ENCODE measurements at regions not wholly inside any gene's neighbourhood (a gene's known extent, or its start where the extent isn't known, plus 50 kb on each side); places are given as distances from the start of the nearest gene placed in this dataset.
A peak's percentile ranks its signal among the peaks of the same experiment; 100 is the strongest.

DNA sequence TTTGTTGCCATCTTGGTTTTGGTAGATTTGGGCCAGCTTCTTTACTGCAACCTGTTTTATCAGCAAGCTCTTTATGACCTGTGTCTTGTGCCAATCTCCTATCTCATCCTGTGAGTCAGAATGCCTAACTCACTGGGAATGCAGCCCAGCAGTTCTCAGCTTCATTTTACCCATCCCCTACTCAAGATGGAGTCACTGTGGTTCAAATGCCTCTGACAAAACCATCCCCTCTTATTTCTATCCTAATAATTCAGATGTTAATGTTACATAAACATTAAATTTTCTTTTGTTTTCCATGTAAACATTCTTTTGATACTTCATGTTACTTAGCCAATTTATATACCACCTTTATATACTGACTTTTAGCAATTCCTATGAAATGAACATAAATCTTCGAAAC, 746.3 kb downstream of the CDH18 start:
- TF ChIP-seq, protein P1, sequence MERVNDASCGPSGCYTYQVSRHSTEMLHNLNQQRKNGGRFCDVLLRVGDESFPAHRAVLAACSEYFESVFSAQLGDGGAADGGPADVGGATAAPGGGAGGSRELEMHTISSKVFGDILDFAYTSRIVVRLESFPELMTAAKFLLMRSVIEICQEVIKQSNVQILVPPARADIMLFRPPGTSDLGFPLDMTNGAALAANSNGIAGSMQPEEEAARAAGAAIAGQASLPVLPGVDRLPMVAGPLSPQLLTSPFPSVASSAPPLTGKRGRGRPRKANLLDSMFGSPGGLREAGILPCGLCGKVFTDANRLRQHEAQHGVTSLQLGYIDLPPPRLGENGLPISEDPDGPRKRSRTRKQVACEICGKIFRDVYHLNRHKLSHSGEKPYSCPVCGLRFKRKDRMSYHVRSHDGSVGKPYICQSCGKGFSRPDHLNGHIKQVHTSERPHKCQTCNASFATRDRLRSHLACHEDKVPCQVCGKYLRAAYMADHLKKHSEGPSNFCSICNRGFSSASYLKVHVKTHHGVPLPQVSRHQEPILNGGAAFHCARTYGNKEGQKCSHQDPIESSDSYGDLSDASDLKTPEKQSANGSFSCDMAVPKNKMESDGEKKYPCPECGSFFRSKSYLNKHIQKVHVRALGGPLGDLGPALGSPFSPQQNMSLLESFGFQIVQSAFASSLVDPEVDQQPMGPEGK (CRISPR knock-in tag; IDR thresholded peaks at IDR 0.05; ENCODE audit: borderline replicate concordance), result no peak; the same call in 1 of the 2 replicates
- TF ChIP-seq ZNF8 (CRISPR knock-in tag; IDR thresholded peaks at IDR 0.05), result no peak
- TF ChIP-seq ZNF565 (CRISPR knock-in tag; conservative IDR thresholded peaks at IDR 0.05; ENCODE audit: low read depth), result no peak
- TF ChIP-seq, protein P2, sequence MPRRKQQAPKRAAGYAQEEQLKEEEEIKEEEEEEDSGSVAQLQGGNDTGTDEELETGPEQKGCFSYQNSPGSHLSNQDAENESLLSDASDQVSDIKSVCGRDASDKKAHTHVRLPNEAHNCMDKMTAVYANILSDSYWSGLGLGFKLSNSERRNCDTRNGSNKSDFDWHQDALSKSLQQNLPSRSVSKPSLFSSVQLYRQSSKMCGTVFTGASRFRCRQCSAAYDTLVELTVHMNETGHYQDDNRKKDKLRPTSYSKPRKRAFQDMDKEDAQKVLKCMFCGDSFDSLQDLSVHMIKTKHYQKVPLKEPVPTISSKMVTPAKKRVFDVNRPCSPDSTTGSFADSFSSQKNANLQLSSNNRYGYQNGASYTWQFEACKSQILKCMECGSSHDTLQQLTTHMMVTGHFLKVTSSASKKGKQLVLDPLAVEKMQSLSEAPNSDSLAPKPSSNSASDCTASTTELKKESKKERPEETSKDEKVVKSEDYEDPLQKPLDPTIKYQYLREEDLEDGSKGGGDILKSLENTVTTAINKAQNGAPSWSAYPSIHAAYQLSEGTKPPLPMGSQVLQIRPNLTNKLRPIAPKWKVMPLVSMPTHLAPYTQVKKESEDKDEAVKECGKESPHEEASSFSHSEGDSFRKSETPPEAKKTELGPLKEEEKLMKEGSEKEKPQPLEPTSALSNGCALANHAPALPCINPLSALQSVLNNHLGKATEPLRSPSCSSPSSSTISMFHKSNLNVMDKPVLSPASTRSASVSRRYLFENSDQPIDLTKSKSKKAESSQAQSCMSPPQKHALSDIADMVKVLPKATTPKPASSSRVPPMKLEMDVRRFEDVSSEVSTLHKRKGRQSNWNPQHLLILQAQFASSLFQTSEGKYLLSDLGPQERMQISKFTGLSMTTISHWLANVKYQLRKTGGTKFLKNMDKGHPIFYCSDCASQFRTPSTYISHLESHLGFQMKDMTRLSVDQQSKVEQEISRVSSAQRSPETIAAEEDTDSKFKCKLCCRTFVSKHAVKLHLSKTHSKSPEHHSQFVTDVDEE (CRISPR knock-in tag; IDR thresholded peaks at IDR 0.05), result no peak
- TF ChIP-seq ESRRG (CRISPR knock-in tag; IDR thresholded peaks at IDR 0.05), result no peak
- no peak for TF ChIP-seq RARB (CRISPR knock-in tag; IDR thresholded peaks at IDR 0.05)
- TF ChIP-seq ZFP3 (CRISPR knock-in tag; IDR thresholded peaks at IDR 0.05), result peak; percentile 89
- TF ChIP-seq ARNTL (CRISPR knock-in tag; IDR thresholded peaks at IDR 0.05; ENCODE audit: borderline replicate concordance, low read depth), result no peak
- TF ChIP-seq, protein P3, sequence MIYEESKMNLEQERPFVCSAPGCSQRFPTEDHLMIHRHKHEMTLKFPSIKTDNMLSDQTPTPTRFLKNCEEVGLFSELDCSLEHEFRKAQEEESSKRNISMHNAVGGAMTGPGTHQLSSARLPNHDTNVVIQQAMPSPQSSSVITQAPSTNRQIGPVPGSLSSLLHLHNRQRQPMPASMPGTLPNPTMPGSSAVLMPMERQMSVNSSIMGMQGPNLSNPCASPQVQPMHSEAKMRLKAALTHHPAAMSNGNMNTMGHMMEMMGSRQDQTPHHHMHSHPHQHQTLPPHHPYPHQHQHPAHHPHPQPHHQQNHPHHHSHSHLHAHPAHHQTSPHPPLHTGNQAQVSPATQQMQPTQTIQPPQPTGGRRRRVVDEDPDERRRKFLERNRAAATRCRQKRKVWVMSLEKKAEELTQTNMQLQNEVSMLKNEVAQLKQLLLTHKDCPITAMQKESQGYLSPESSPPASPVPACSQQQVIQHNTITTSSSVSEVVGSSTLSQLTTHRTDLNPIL (CRISPR knock-in tag; IDR thresholded peaks at IDR 0.05; ENCODE audit: low read depth), result no peak
- no peak for TF ChIP-seq GLIS3 (CRISPR knock-in tag; IDR thresholded peaks at IDR 0.05)
- no peak for TF ChIP-seq BACH2 (CRISPR knock-in tag; IDR thresholded peaks at IDR 0.05; ENCODE audit: borderline replicate concordance)
- peak; percentile 73; the same call in 1 of the 2 replicates for TF ChIP-seq CSDC2 (CRISPR knock-in tag; IDR thresholded peaks at IDR 0.05)
- no peak for TF ChIP-seq TOX (CRISPR knock-in tag; IDR thresholded peaks at IDR 0.05; ENCODE audit: borderline replicate concordance)
